ENCODE measurements at regions not wholly inside any gene's neighbourhood (a gene's known extent, or its start where the extent isn't known, plus 50 kb on each side); places are given as distances from the start of the nearest gene placed in this dataset.

DNA sequence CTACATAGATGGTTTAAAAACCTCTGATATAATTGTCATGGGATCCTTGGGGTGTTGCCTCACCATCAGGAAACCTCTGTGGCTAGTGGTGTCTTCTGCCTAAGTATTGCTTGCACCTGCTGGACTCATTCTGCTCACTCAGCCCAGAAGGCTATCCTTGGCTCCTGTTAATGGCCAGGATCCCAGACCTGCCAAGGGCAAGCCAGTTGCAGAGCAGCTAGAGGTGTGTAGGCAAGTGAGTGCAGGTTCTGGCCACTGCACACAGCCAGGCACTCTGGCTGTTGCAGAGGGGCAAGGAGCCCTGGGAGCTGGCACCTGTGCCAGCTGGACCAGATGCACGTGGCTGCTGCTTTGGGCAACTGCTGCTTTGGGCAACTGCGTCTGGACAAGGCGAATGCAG, 1125.8 kb downstream of the SI start:
- no peak overlapping the region for H3K27ac ChIP-seq
- no peak for TF ChIP-seq ZFX (IDR thresholded peaks at IDR 0.05; ENCODE audit: borderline replicate concordance)
- TF ChIP-seq, protein P1, sequence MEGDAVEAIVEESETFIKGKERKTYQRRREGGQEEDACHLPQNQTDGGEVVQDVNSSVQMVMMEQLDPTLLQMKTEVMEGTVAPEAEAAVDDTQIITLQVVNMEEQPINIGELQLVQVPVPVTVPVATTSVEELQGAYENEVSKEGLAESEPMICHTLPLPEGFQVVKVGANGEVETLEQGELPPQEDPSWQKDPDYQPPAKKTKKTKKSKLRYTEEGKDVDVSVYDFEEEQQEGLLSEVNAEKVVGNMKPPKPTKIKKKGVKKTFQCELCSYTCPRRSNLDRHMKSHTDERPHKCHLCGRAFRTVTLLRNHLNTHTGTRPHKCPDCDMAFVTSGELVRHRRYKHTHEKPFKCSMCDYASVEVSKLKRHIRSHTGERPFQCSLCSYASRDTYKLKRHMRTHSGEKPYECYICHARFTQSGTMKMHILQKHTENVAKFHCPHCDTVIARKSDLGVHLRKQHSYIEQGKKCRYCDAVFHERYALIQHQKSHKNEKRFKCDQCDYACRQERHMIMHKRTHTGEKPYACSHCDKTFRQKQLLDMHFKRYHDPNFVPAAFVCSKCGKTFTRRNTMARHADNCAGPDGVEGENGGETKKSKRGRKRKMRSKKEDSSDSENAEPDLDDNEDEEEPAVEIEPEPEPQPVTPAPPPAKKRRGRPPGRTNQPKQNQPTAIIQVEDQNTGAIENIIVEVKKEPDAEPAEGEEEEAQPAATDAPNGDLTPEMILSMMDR (IDR thresholded peaks at IDR 0.05): no peak

DNA sequence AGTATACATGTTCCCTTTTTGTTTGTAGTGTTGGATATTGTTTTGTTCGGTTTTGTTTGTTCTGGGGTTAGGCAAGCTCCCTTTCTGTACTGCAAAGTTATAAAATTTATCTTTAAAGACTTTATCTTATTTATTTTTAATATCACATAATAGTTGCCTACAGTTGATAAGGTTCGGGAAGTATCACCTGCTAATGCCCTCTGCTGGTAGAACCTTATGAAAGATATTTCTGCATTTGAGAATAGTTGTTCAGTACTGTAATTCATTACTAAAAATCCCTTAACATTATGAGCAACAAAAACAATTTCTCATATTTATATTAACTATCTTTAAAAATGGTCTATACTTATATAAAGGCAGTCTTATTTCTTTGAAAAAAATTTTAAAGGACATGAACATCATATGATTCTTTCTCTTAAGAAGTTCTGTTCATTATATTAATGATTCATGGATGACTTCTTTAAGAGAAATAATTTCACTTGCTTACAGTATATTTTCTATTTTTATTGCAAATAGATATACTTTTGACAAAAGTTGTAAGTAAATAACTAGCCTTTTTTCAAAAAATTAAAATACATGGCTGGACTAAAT, 1126.8 kb downstream of the SI start:
- TF ChIP-seq, protein P1 (IDR thresholded peaks at IDR 0.05): peak; percentile 84
- no peak for TF ChIP-seq ZFX (IDR thresholded peaks at IDR 0.05; ENCODE audit: borderline replicate concordance)
- no peak overlapping the region for H3K27ac ChIP-seq

DNA sequence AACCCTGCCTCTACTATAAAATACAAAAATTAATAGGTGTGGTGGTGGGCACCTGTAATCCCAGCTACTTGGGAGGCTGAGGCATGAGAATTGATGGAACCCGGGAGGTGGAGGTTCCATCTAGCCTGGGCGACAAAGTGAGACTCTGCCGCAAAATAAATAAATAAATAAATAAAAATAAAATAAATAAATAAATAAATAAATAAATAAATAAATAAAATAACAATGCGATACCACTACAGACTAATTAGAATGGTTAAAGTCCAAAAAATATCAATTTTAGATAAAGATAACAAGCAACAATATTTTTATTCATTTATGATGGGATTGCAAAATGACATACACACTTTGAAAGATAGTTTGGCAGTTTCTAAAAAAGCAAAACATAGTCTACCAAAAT, 1131.5 kb downstream of the SI start:
- no peak overlapping the region for H3K27ac ChIP-seq
- TF ChIP-seq ZFX (IDR thresholded peaks at IDR 0.05; ENCODE audit: borderline replicate concordance): no peak

DNA sequence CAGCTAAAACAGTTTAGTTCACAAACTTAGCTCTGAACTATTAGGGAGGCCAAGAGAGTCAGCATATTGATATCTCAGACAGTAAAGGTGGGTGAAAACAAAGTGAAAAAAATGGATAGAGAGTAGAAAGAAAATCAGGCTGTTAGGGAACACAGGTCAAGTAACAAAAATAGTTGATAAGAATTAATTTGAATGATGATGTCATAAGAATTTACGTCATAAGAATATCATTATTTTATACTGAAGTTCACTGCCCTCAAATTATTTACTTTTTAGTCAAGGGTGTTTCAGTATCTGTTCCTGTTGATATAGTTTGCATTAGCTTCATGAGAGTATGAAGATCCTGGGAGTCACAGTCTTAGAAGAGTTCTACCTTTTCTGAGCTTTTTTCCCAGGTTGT, 1134.6 kb downstream of the SI start:
- TF ChIP-seq ZFX (IDR thresholded peaks at IDR 0.05; ENCODE audit: borderline replicate concordance): no peak
- TF ChIP-seq, protein P1 (IDR thresholded peaks at IDR 0.05): no peak
- no peak overlapping the region for H3K27ac ChIP-seq

DNA sequence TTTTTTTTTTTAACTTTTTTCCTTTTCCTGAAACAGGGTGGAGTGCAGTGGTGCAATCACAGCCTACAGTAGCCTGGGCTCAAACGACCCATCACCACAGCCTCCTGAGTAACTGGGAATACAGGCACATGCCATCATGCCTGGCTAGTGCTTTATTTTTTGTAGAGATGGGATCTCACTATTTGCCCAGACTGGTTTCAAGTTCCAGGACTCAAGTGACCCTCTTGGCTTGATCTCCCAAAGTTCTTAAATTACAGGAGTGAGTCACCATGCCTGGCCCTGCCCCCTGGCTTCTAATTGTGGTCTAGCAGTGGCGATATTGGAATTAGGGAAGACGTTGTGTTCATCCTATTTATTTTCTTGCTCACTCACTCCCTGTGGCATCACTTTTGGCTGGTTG, 1138.4 kb downstream of the SI start:
- no peak overlapping the region for H3K27ac ChIP-seq
- TF ChIP-seq, protein P1 (IDR thresholded peaks at IDR 0.05): peak; percentile 32; the same call in 1 of the 2 replicates
- no peak for TF ChIP-seq ZFX (IDR thresholded peaks at IDR 0.05; ENCODE audit: borderline replicate concordance)

DNA sequence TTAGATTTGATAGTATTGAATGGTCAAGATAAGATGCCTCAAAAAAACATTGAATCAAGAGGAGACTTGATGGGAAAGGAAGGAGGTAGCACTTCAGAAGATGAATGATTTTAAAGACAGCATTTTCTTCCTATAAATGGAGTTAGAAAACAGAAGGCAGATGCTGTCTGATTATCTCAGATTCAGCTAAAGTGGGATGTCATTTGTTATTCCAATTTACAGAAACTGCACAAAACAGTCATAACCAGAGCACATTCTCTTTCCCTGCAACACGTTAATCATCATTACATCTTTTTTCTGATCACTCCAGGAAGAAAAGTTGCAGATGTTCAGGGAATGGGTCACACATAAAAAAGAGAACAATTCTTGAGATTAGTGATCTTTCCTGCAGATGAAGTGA, 1141.8 kb downstream of the SI start:
- H3K27ac ChIP-seq: no peak overlapping the region
- TF ChIP-seq, protein P1 (IDR thresholded peaks at IDR 0.05): no peak
- no peak for TF ChIP-seq ZFX (IDR thresholded peaks at IDR 0.05; ENCODE audit: borderline replicate concordance)

DNA sequence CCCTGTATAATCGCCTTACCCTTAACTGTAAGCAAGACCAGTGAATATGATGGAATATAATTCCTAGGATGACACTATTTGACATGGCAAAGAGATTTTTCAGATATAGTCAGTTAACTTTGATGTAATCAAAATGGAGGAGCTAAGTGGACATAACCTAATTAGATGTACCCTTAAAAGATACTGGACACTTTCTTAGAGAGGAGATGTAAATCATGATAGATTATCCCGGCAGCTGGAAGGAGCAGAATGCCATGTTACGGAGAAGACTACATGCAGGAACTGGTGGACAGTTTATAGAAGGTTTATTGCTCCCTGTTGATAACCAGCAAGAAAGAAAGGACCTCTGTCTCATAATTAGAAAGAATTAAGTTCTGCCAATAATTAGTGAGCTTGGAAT, 1142.9 kb downstream of the SI start:
- H3K27ac ChIP-seq: no peak overlapping the region
- no peak for TF ChIP-seq ZFX (IDR thresholded peaks at IDR 0.05; ENCODE audit: borderline replicate concordance)
- TF ChIP-seq, protein P1 (IDR thresholded peaks at IDR 0.05): no peak
